Activated naive CD4-positive, alpha-beta T cell (primary cell): ENCODE measurements at regions not wholly inside any gene's neighbourhood (a gene's known extent, or its start where the extent isn't known, plus 50 kb on each side); places are given as distances from the start of the nearest gene placed in this dataset.
"Not testable (repeated sequence)": the region's sequence is repeated elsewhere in the genome, so short reads cannot be mapped to it uniquely, and the experiment has no call there.

Experiments
- DNase-seq, 4 experiments: peaks; one replicate each; lab custom pipeline; 2025; lab: John Stamatoyannopoulos, UW

- DNase-seq = no peak
These were observed 497.9 kb upstream of the ARPP21 start for GRCh38 chr3:35141406-35141805.

GRCh38 chr3:35144011-35144410 lies 495.3 kb upstream of the ARPP21 start:
- DNase-seq = no peak

- DNase-seq = not testable (repeated sequence)
These were observed 492.9 kb upstream of the ARPP21 start for GRCh38 chr3:35146256-35147035.

GRCh38 chr3:35183927-35184675 lies 455.2 kb upstream of the ARPP21 start:
- no peak for DNase-seq

- no peak for DNase-seq
These were observed 454.6 kb upstream of the ARPP21 start for GRCh38 chr3:35184775-35185174.

- DNase-seq = no peak
These were observed 451.4 kb upstream of the ARPP21 start for GRCh38 chr3:35187908-35188307.

GRCh38 chr3:35194666-35195065 lies 444.7 kb upstream of the ARPP21 start:
- no peak for DNase-seq

GRCh38 chr3:35198857-35199256 lies 440.5 kb upstream of the ARPP21 start:
- no peak for DNase-seq

- no peak for DNase-seq
These were observed 439.3 kb upstream of the ARPP21 start for GRCh38 chr3:35200056-35200455.

- no peak for DNase-seq
These were observed 438.1 kb upstream of the ARPP21 start for GRCh38 chr3:35201211-35201610.

- DNase-seq = no peak
These were observed 423.5 kb upstream of the ARPP21 start for GRCh38 chr3:35215525-35216500.

- DNase-seq = no peak
These were observed 422.6 kb upstream of the ARPP21 start for GRCh38 chr3:35216501-35217266.

GRCh38 chr3:35223632-35224394 lies 415.5 kb upstream of the ARPP21 start:
- DNase-seq = no peak

GRCh38 chr3:35224565-35225295 lies 414.6 kb upstream of the ARPP21 start:
- no peak for DNase-seq

- no peak for DNase-seq
These were observed 398.1 kb upstream of the ARPP21 start for GRCh38 chr3:35241236-35241635.

GRCh38 chr3:35254917-35255316 lies 384.4 kb upstream of the ARPP21 start:
- no peak for DNase-seq

GRCh38 chr3:35257641-35258040 lies 381.7 kb upstream of the ARPP21 start:
- no peak for DNase-seq

- no peak for DNase-seq
These were observed 376.9 kb upstream of the ARPP21 start for GRCh38 chr3:35262406-35262805.

- DNase-seq = no peak
These were observed 375.8 kb upstream of the ARPP21 start for GRCh38 chr3:35263477-35263876.

GRCh38 chr3:35266065-35266464 lies 373.3 kb upstream of the ARPP21 start:
- not testable (repeated sequence) for DNase-seq
